ENCODE measurements at regions not wholly inside any gene's neighbourhood (a gene's known extent, or its start where the extent isn't known, plus 50 kb on each side); places are given as distances from the start of the nearest gene placed in this dataset.

GRCh38 chr14:39626589-39627576 is 194.7 kb upstream of the FBXO33 start:
- H3K9ac ChIP-seq (ENCODE audit: low read length): no peak overlapping the region
- CTCF ChIA-PET: no interaction called here
- no TSS peak for BruUV-seq (replicated peaks)
- no peak overlapping the region for H2AFZ ChIP-seq (ENCODE audit: low read depth, low read length, poor library complexity, severe bottlenecking)
- DNase-seq (ENCODE audit: low read depth, low spot score): no peak
- no peaks in the 10 kb centered on the region for H3K36me3 ChIP-seq (ENCODE audit: control insufficient read depth in 1 of 2, insufficient read depth in 2 of 2, low read length in 2 of 2)
- no peaks in the 10 kb centered on the region for H3K79me2 ChIP-seq (ENCODE audit: insufficient read depth, low read length)
- H3K4me3 ChIP-seq (replicated peaks in 1 of 2; ENCODE audit: low read depth in 1 of 2, low read length in 2 of 2): no peak overlapping the region
- no peaks in the 10 kb centered on the region for H4K20me1 ChIP-seq (ENCODE audit: insufficient read depth)
- POLR2A ChIA-PET: no interaction called here
- H3K4me1 ChIP-seq (ENCODE audit: control insufficient read depth in 1 of 2, insufficient read depth in 2 of 2, low read length in 2 of 2): no peaks in the 10 kb centered on the region
- H3K9me2 ChIP-seq (ENCODE audit: insufficient read depth): no peaks in the 10 kb centered on the region
- ATAC-seq: no peak
- H3K27me3 ChIP-seq (ENCODE audit: insufficient read depth, low read length): no peaks in the 10 kb centered on the region
- H3K9me3 ChIP-seq (ENCODE audit: control insufficient read depth in 1 of 2, insufficient read depth in 1 of 2, low read depth in 1 of 2, low read length in 2 of 2): no peaks in the 10 kb centered on the region
- no peak overlapping the region for H3K4me2 ChIP-seq (ENCODE audit: low read length)
- RAD21 ChIA-PET (ENCODE audit: low non-redundant PET in 1 of 2, low total read pairs in 2 of 2, uncharacterized antibody in 2 of 2, unreplicated experiment in 2 of 2): no interaction called here
- intact Hi-C loops (cut with micrococcal nuclease): no loop called here
- H3K27ac ChIP-seq (ENCODE audit: low read depth, low read length): no peak overlapping the region
- TF ChIP-seq ATF3 (IDR thresholded peaks at IDR 0.05): no peak
- TF ChIP-seq POLR2A (IDR thresholded peaks at IDR 0.05; ENCODE audit: borderline replicate concordance, extremely low read depth, insufficient read depth, insufficient read length): no peak
- TF ChIP-seq ZBTB33 (IDR thresholded peaks at IDR 0.05; ENCODE audit: extremely low read depth, insufficient replicate concordance, low read length): no peak
- no peak for TF ChIP-seq EZH2 (IDR thresholded peaks at IDR 0.05)
- TF ChIP-seq TCF7L2 (IDR thresholded peaks at IDR 0.05; ENCODE audit: borderline replicate concordance, extremely low read depth, insufficient read depth, insufficient read length): no peak
- no peak for TF ChIP-seq CEBPB (IDR thresholded peaks at IDR 0.05; ENCODE audit: low read depth)
- TF ChIP-seq CTCF (IDR thresholded peaks at IDR 0.05 in 2 of 3, conservative IDR thresholded peaks at IDR 0.05 in 1 of 3; ENCODE audit: borderline replicate concordance in 1 of 3, insufficient read depth in 1 of 3, low read depth in 2 of 3, low read length in 2 of 3): no peak
- TF ChIP-seq SRF (IDR thresholded peaks at IDR 0.05; ENCODE audit: low read depth): no peak
- TF ChIP-seq POLR2AphosphoS5 (IDR thresholded peaks at IDR 0.05; ENCODE audit: low read depth, low read length): no peak
- TF ChIP-seq SP1 (IDR thresholded peaks at IDR 0.05; ENCODE audit: low read depth): no peak
- no peak for TF ChIP-seq YY1 (IDR thresholded peaks at IDR 0.05; ENCODE audit: extremely low read depth, insufficient replicate concordance, low read depth, low read length)
- no peak for TF ChIP-seq EZH2phosphoT487 (IDR thresholded peaks at IDR 0.05; ENCODE audit: borderline replicate concordance)
- TF ChIP-seq EGR1 (IDR thresholded peaks at IDR 0.05; ENCODE audit: low read depth): no peak
- no peak for TF ChIP-seq ZFX (IDR thresholded peaks at IDR 0.05)
- TF ChIP-seq FOSL1 (IDR thresholded peaks at IDR 0.05; ENCODE audit: low read depth): no peak
- no peak for TF ChIP-seq RAD21 (IDR thresholded peaks at IDR 0.05; ENCODE audit: low read depth)
- TF ChIP-seq JUND (IDR thresholded peaks at IDR 0.05): no peak
